SK-N-SH (cell line): ENCODE measurements at regions not wholly inside any gene's neighbourhood (a gene's known extent, or its start where the extent isn't known, plus 50 kb on each side); places are given as distances from the start of the nearest gene placed in this dataset.

Experiments
- CTCF ChIA-PET: fragments of 300-600, 350-600 bp; formaldehyde crosslinking; extraction: SDS; loops from one replicate; lab custom pipeline; 2021; lab: Yijun Ruan, JAX
- POLR2A ChIA-PET: fragments of 350-600 bp; sonication (Branson Sonifier 250); formaldehyde crosslinking; extraction: SDS; loops from one replicate; lab custom pipeline; 2020; ENCODE audit warnings: antibody characterized with exemption, inconsistent platforms; lab: Yijun Ruan, JAX
- DNase-seq: peaks from one replicate; pipeline ENCODE4 v3.0.0; 2012
- H2AFZ ChIP-seq: fragments of 200-600 bp; sonication (generic); 2 replicates; pipeline ENCODE4 v1.8.1; 2016; ENCODE audit warnings: antibody characterized with exemption, mild to moderate bottlenecking, low read depth
- H3F3A ChIP-seq: fragments of 200-600 bp; sonication (generic); replicated peaks from 2 replicates; pipeline ENCODE3; 2016; ENCODE audit warnings: antibody characterized with exemption, mild to moderate bottlenecking; ENCODE audit not compliant: insufficient read depth
- H3K27ac ChIP-seq, 2 experiments: fragments of 200-500 bp in 1 of 2; fragments of 200-600 bp in 1 of 2; sonication (Bioruptor generic) in 1 of 2; sonication (generic), shearing (Covaris generic) in 1 of 2; 2 replicates each; pipeline versions ENCODE4 v1.5.1 to v1.6.1; 2014 to 2016; ENCODE audit warnings: low read depth in 2 of 2, inconsistent platforms in 1 of 2, low read length in 1 of 2, mild to moderate bottlenecking in 1 of 2, mixed read lengths in 1 of 2
- H3K27me3 ChIP-seq: fragments of 200-600 bp; sonication (generic), shearing (Covaris generic); 2 replicates; pipeline ENCODE4 v1.6.1; 2016; ENCODE audit warnings: mixed run types; ENCODE audit not compliant: insufficient read depth
- H3K36me3 ChIP-seq, 2 experiments: fragments of 200-500 bp in 1 of 2; fragments of 200-600 bp in 1 of 2; sonication (Bioruptor generic) in 1 of 2; sonication (generic) in 1 of 2; replicated peaks in 1 of 2; 2 replicates each; pipeline versions ENCODE3 to v1.5.1; 2014 to 2016; ENCODE audit warnings: low read length in 1 of 2, mild to moderate bottlenecking in 1 of 2; ENCODE audit not compliant: insufficient read depth in 2 of 2, control insufficient read depth in 1 of 2
- H3K4me1 ChIP-seq, 2 experiments: fragments of 200-500 bp in 1 of 2; fragments of 200-600 bp in 1 of 2; sonication (Bioruptor generic) in 1 of 2; sonication (generic), shearing (Covaris generic) in 1 of 2; 2 replicates each; pipeline versions ENCODE4 v1.5.1 to v1.6.1; 2014 to 2016; ENCODE audit warnings: low read depth in 1 of 2, low read length in 1 of 2, mixed run types in 1 of 2; ENCODE audit not compliant: insufficient read depth in 2 of 2, control insufficient read depth in 1 of 2
- H3K4me2 ChIP-seq: fragments of 200-600 bp; sonication (generic), shearing (Covaris generic); 2 replicates; pipeline ENCODE4 v1.6.1; 2017; ENCODE audit warnings: mixed run types
- H3K4me3 ChIP-seq, 2 experiments: fragments of 200-500 bp in 1 of 2; fragments of 200-600 bp in 1 of 2; sonication (Bioruptor generic) in 1 of 2; sonication (generic), shearing (Covaris generic) in 1 of 2; 2 replicates each; pipeline versions ENCODE4 v1.5.1 to v1.8.1; 2014 to 2016; ENCODE audit warnings: low read depth in 2 of 2, inconsistent platforms in 1 of 2, low read length in 1 of 2, mild to moderate bottlenecking in 1 of 2, mixed read lengths in 1 of 2, moderate library complexity in 1 of 2
- H3K79me2 ChIP-seq: fragments of 200-600 bp; sonication (generic); 2 replicates; pipeline ENCODE4 v1.8.1; 2017; ENCODE audit warnings: mild to moderate bottlenecking; ENCODE audit not compliant: insufficient read depth
- H3K9ac ChIP-seq: fragments of 200-600 bp; sonication (generic); 2 replicates; pipeline ENCODE4 v1.6.1; 2017; ENCODE audit warnings: mixed run types
- H3K9me2 ChIP-seq: fragments of 200-600 bp; sonication (generic); 2 replicates; pipeline ENCODE4 v1.6.1; 2017; ENCODE audit warnings: mixed run types
- H3K9me3 ChIP-seq: fragments of 200-600 bp; sonication (generic); 2 replicates; pipeline ENCODE4 v1.6.1; 2017; ENCODE audit warnings: mixed run types, mild to moderate bottlenecking, moderate library complexity
- H4K20me1 ChIP-seq: fragments of 200-600 bp; sonication (generic); 2 replicates; pipeline ENCODE4 v1.6.1; 2017; ENCODE audit warnings: mild to moderate bottlenecking, mixed run types; ENCODE audit not compliant: insufficient read depth
- CHD2 ChIP-seq: fragments of 150-350 bp; IDR thresholded peaks from 2 replicates; pipeline ENCODE4 v1.6.1; 2018; ENCODE audit warnings: low read length; ENCODE audit not compliant: partially characterized antibody
- CTCF ChIP-seq: fragments of 200-600 bp; sonication (generic); IDR thresholded peaks from 2 replicates; pipeline ENCODE4 v1.6.1; 2017; ENCODE audit warnings: antibody characterized with exemption, mild to moderate bottlenecking, moderate library complexity
- FOSL2 ChIP-seq: IDR thresholded peaks from 2 replicates; pipeline ENCODE4 v1.4.0; 2012; ENCODE audit warnings: low read depth, mild to moderate bottlenecking, moderate library complexity, borderline replicate concordance
- FOXJ3 ChIP-seq: sonication (generic); formaldehyde crosslinking; IDR thresholded peaks from 2 replicates; pipeline ENCODE4 v1.5.1; 2020; ENCODE audit warnings: mild to moderate bottlenecking, missing genetic modification reagents
- JUND ChIP-seq: IDR thresholded peaks from 2 replicates; pipeline ENCODE4 v1.4.0; 2012
- MAX ChIP-seq: IDR thresholded peaks from 2 replicates; pipeline ENCODE4 v1.4.0; 2012; ENCODE audit warnings: low read depth
- MXI1 ChIP-seq: IDR thresholded peaks from 2 replicates; pipeline ENCODE4 v1.6.1; 2012; ENCODE audit warnings: mild to moderate bottlenecking, low read depth, low read length, improper control_type of control experiment
- PBX3 ChIP-seq: IDR thresholded peaks from 2 replicates; pipeline ENCODE4; 2012
- POLR2AphosphoS5 ChIP-seq: IDR thresholded peaks from 2 replicates; pipeline ENCODE4 v1.6.1; 2012; ENCODE audit warnings: low read depth, low read length
- TCF12 ChIP-seq: IDR thresholded peaks from 2 replicates; pipeline ENCODE4 v1.4.0; 2012
- USF1 ChIP-seq: IDR thresholded peaks from 2 replicates; pipeline ENCODE4 v1.4.0; 2012; ENCODE audit warnings: low read depth, borderline replicate concordance
- USF2 ChIP-seq: fragments of 150-350 bp; IDR thresholded peaks from 2 replicates; pipeline ENCODE4 v1.6.1; 2017; ENCODE audit warnings: antibody characterized with exemption, low read length, low read depth, borderline replicate concordance
- WGBS: methylation state at CpG from one replicate; pipeline ENCODE4 v1.1.6; 2017; ENCODE audit warnings: low lambda C conversion rate; 5-methylcytosine and 5-hydroxymethylcytosine counted together

GRCh38 chr20:12371990-12372389 lies 454.3 kb downstream of the BTBD3 start:
- ChIA-PET CTCF (interaction anchor here (1.1 kb wide), 1 partner anchor 14 kb away, joined by 5 read pairs; no protein-coding TSS in a partner anchor), POLR2A (no interaction called here)
- Histone ChIP-seq H3K9ac (no peak overlapping the region), H4K20me1 (no peaks in the 10 kb centered on the region), H3K9me3 (0 out of 2 replicates have a peak, but pooled peaks cover 5% of the 10 kb centered on the region), H3K27me3 (no peaks in the 10 kb centered on the region), H3K4me3 (no peak overlapping the region), H2AFZ (no peak overlapping the region), H3K9me2 (no peaks in the 10 kb centered on the region), H3K4me2 (no peak overlapping the region), H3F3A (no peaks in the 10 kb centered on the region), H3K27ac (no peak overlapping the region), H3K36me3 (no peaks in the 10 kb centered on the region), H3K4me1 (no peaks in the 10 kb centered on the region; a peak in 1 of 4 replicates), H3K79me2 (no peaks in the 10 kb centered on the region)
- TF ChIP-seq CHD2 (no peak), POLR2AphosphoS5 (no peak), MXI1 (no peak), TCF12 (no peak), CTCF (no peak)
- no peak for DNase-seq
- 8% methylated on average over 1 of the region's 1 CpG for WGBS

- Histone ChIP-seq H3K27me3 (no peaks in the 10 kb centered on the region), H2AFZ (no peak overlapping the region), H3F3A (no peaks in the 10 kb centered on the region), H3K27ac (no peak overlapping the region), H4K20me1 (no peaks in the 10 kb centered on the region), H3K9ac (no peak overlapping the region), H3K9me2 (no peaks in the 10 kb centered on the region), H3K4me3 (no peak overlapping the region), H3K79me2 (no peaks in the 10 kb centered on the region), H3K9me3 (0 out of 2 replicates have a peak, but pooled peaks cover 5% of the 10 kb centered on the region), H3K4me2 (no peak overlapping the region), H3K4me1 (no peaks in the 10 kb centered on the region; a peak in 1 of 4 replicates), H3K36me3 (no peaks in the 10 kb centered on the region)
- no peak for DNase-seq
- 26% methylated on average over 1 of the region's 1 CpG for WGBS
- TF ChIP-seq PBX3 (no peak), FOSL2 (no peak), MAX (no peak)
- ChIA-PET CTCF (no interaction called here), POLR2A (interaction anchor here (0.6 kb wide), 1 partner anchor 133 kb away, joined by 3 read pairs; no protein-coding TSS in a partner anchor)
Measured at GRCh38 chr20:12372557-12372956, 454.9 kb downstream of the BTBD3 start.

- no peaks in the 10 kb centered on the region for H3K27me3 ChIP-seq
- H3K4me1 ChIP-seq, result no peaks in the 10 kb centered on the region; a peak in 1 of 4 replicates
- H4K20me1 ChIP-seq, result no peaks in the 10 kb centered on the region
- no peak overlapping the region for H3K4me3 ChIP-seq
- no peak for DNase-seq
- no peak overlapping the region for H3K27ac ChIP-seq
- TF ChIP-seq USF1 (no peak), USF2 (no peak), JUND (no peak), FOXJ3 (CRISPR knock-in tag) (no peak), TCF12 (no peak)
- H2AFZ ChIP-seq, result no peak overlapping the region
- no peaks in the 10 kb centered on the region for H3K9me2 ChIP-seq
- no peaks in the 10 kb centered on the region for H3F3A ChIP-seq
- H3K9ac ChIP-seq, result no peak overlapping the region
- no peak overlapping the region for H3K4me2 ChIP-seq
- H3K9me3 ChIP-seq, result no peaks in the 10 kb centered on the region
- H3K79me2 ChIP-seq, result no peaks in the 10 kb centered on the region
- no peaks in the 10 kb centered on the region for H3K36me3 ChIP-seq
- ChIA-PET POLR2A (no interaction called here), CTCF (no interaction called here)
Measured at GRCh38 chr20:12375967-12376366, 458.3 kb downstream of the BTBD3 start.
